ENCODE measurements at regions not wholly inside any gene's neighbourhood (a gene's known extent, or its start where the extent isn't known, plus 50 kb on each side); places are given as distances from the start of the nearest gene placed in this dataset.

GRCh38 chr5:136886608-136887007 is 521.3 kb upstream of the TRPC7 start:
- Histone ChIP-seq H3K36me3 (ENCODE audit: control insufficient read depth, insufficient read depth, low read length) (no peaks in the 10 kb centered on the region), H3K27ac (ENCODE audit: insufficient read depth, low read depth, low read length, poor library complexity, severe bottlenecking) (no peak overlapping the region), H3K4me3 (ENCODE audit: insufficient read depth, low read depth, low read length) (no peak overlapping the region), H3K9me3 (ENCODE audit: control insufficient read depth, low read length) (no peaks in the 10 kb centered on the region), H3K4me1 (ENCODE audit: control insufficient read depth, insufficient read depth, low read length) (peaks cover under 1% of the 10 kb centered on the region), H3K27me3 (ENCODE audit: control insufficient read depth, insufficient read depth, low read length, poor library complexity, severe bottlenecking) (no peaks in the 10 kb centered on the region)
- 91 to 95% methylated on average over 3 of the region's 3 CpGs for WGBS, 2 experiments

GRCh38 chr5:136864960-136865359 is 499.6 kb upstream of the TRPC7 start:
- no peaks in the 10 kb centered on the region for H3K9me3 ChIP-seq (ENCODE audit: control insufficient read depth, low read length)

GRCh38 chr5:136856648-136857047 is 491.3 kb upstream of the TRPC7 start:
- Histone ChIP-seq H3K9me3 (ENCODE audit: control insufficient read depth, low read length) (peaks cover 2% of the 10 kb centered on the region), H3K27me3 (ENCODE audit: control insufficient read depth, insufficient read depth, low read length, poor library complexity, severe bottlenecking) (no peaks in the 10 kb centered on the region), H3K36me3 (ENCODE audit: control insufficient read depth, insufficient read depth, low read length) (no peaks in the 10 kb centered on the region), H3K27ac (ENCODE audit: insufficient read depth, low read depth, low read length, poor library complexity, severe bottlenecking) (no peak overlapping the region), H3K4me1 (ENCODE audit: control insufficient read depth, insufficient read depth, low read length) (no peaks in the 10 kb centered on the region), H3K4me3 (ENCODE audit: insufficient read depth, low read depth, low read length) (no peak overlapping the region)
- 96 to 100% methylated on average over 3 of the region's 3 CpGs for WGBS, 2 experiments

More at GRCh38 chr5:136864960-136865359, 499.6 kb upstream of the TRPC7 start:
- Histone ChIP-seq H3K27me3 (ENCODE audit: control insufficient read depth, insufficient read depth, low read length, poor library complexity, severe bottlenecking) (no peaks in the 10 kb centered on the region), H3K36me3 (ENCODE audit: control insufficient read depth, insufficient read depth, low read length) (no peaks in the 10 kb centered on the region), H3K4me1 (ENCODE audit: control insufficient read depth, insufficient read depth, low read length) (no peaks in the 10 kb centered on the region), H3K4me3 (ENCODE audit: insufficient read depth, low read depth, low read length) (no peak overlapping the region), H3K27ac (ENCODE audit: insufficient read depth, low read depth, low read length, poor library complexity, severe bottlenecking) (no peak overlapping the region)
- 93 to 94% methylated on average over 4 of the region's 4 CpGs for WGBS, 2 experiments

GRCh38 chr5:136853971-136854370 is 488.6 kb upstream of the TRPC7 start:
- Histone ChIP-seq H3K27ac (ENCODE audit: insufficient read depth, low read depth, low read length, poor library complexity, severe bottlenecking) (no peak overlapping the region), H3K36me3 (ENCODE audit: control insufficient read depth, insufficient read depth, low read length) (no peaks in the 10 kb centered on the region)
- WGBS, 2 experiments: 87 to 88% methylated on average over 1 of the region's 1 CpG

GRCh38 chr5:136840601-136841000 is 475.3 kb upstream of the TRPC7 start:
- no peak overlapping the region for H3K27ac ChIP-seq (ENCODE audit: insufficient read depth, low read depth, low read length, poor library complexity, severe bottlenecking)
- no peak overlapping the region for H3K4me3 ChIP-seq (ENCODE audit: insufficient read depth, low read depth, low read length)

More at GRCh38 chr5:136853971-136854370, 488.6 kb upstream of the TRPC7 start:
- H3K4me3 ChIP-seq (ENCODE audit: insufficient read depth, low read depth, low read length): no peak overlapping the region
- H3K27me3 ChIP-seq (ENCODE audit: control insufficient read depth, insufficient read depth, low read length, poor library complexity, severe bottlenecking): no peaks in the 10 kb centered on the region
- no peaks in the 10 kb centered on the region for H3K4me1 ChIP-seq (ENCODE audit: control insufficient read depth, insufficient read depth, low read length)
- H3K9me3 ChIP-seq (ENCODE audit: control insufficient read depth, low read length): peaks cover 2% of the 10 kb centered on the region

GRCh38 chr5:136836093-136836492 is 470.7 kb upstream of the TRPC7 start:
- Histone ChIP-seq H3K27ac (ENCODE audit: insufficient read depth, low read depth, low read length, poor library complexity, severe bottlenecking) (no peak overlapping the region), H3K9me3 (ENCODE audit: control insufficient read depth, low read length) (no peaks in the 10 kb centered on the region), H3K36me3 (ENCODE audit: control insufficient read depth, insufficient read depth, low read length) (no peaks in the 10 kb centered on the region), H3K4me3 (ENCODE audit: insufficient read depth, low read depth, low read length) (no peak overlapping the region), H3K4me1 (ENCODE audit: control insufficient read depth, insufficient read depth, low read length) (no peaks in the 10 kb centered on the region), H3K27me3 (ENCODE audit: control insufficient read depth, insufficient read depth, low read length, poor library complexity, severe bottlenecking) (no peaks in the 10 kb centered on the region)
- 88% methylated on average over 1 of the region's 1 CpG; no CpG with 5 or more reads in 1 of the 2 experiments for WGBS, 2 experiments

More at GRCh38 chr5:136840601-136841000, 475.3 kb upstream of the TRPC7 start:
- Histone ChIP-seq H3K36me3 (ENCODE audit: control insufficient read depth, insufficient read depth, low read length) (no peaks in the 10 kb centered on the region), H3K27me3 (ENCODE audit: control insufficient read depth, insufficient read depth, low read length, poor library complexity, severe bottlenecking) (no peaks in the 10 kb centered on the region), H3K4me1 (ENCODE audit: control insufficient read depth, insufficient read depth, low read length) (no peaks in the 10 kb centered on the region), H3K9me3 (ENCODE audit: control insufficient read depth, low read length) (no peaks in the 10 kb centered on the region)

- 91 to 92% methylated on average over 1 of the region's 1 CpG for WGBS, 2 experiments
These were observed 455.5 kb upstream of the TRPC7 start for GRCh38 chr5:136820848-136821247.

GRCh38 chr5:136819526-136820302 is 454.4 kb upstream of the TRPC7 start:
- no peaks in the 10 kb centered on the region for H3K9me3 ChIP-seq (ENCODE audit: control insufficient read depth, low read length)
- no peak overlapping the region for H3K27ac ChIP-seq (ENCODE audit: insufficient read depth, low read depth, low read length, poor library complexity, severe bottlenecking)
- H3K27me3 ChIP-seq (ENCODE audit: control insufficient read depth, insufficient read depth, low read length, poor library complexity, severe bottlenecking): no peaks in the 10 kb centered on the region
- no peak overlapping the region for H3K4me3 ChIP-seq (ENCODE audit: insufficient read depth, low read depth, low read length)
- WGBS, 2 experiments: 95 to 100% methylated on average over 1 of the region's 1 CpG
- no peaks in the 10 kb centered on the region for H3K4me1 ChIP-seq (ENCODE audit: control insufficient read depth, insufficient read depth, low read length)
- H3K36me3 ChIP-seq (ENCODE audit: control insufficient read depth, insufficient read depth, low read length): no peaks in the 10 kb centered on the region

More at GRCh38 chr5:136820848-136821247, 455.5 kb upstream of the TRPC7 start:
- Histone ChIP-seq H3K36me3 (ENCODE audit: control insufficient read depth, insufficient read depth, low read length) (no peaks in the 10 kb centered on the region), H3K27me3 (ENCODE audit: control insufficient read depth, insufficient read depth, low read length, poor library complexity, severe bottlenecking) (no peaks in the 10 kb centered on the region), H3K27ac (ENCODE audit: insufficient read depth, low read depth, low read length, poor library complexity, severe bottlenecking) (no peak overlapping the region), H3K9me3 (ENCODE audit: control insufficient read depth, low read length) (no peaks in the 10 kb centered on the region), H3K4me3 (ENCODE audit: insufficient read depth, low read depth, low read length) (no peak overlapping the region), H3K4me1 (ENCODE audit: control insufficient read depth, insufficient read depth, low read length) (no peaks in the 10 kb centered on the region)

- 97 to 99% methylated on average over 2 of the region's 2 CpGs for WGBS, 2 experiments
- Histone ChIP-seq H3K27me3 (ENCODE audit: control insufficient read depth, insufficient read depth, low read length, poor library complexity, severe bottlenecking) (no peaks in the 10 kb centered on the region), H3K27ac (ENCODE audit: insufficient read depth, low read depth, low read length, poor library complexity, severe bottlenecking) (no peak overlapping the region), H3K4me1 (ENCODE audit: control insufficient read depth, insufficient read depth, low read length) (no peaks in the 10 kb centered on the region), H3K36me3 (ENCODE audit: control insufficient read depth, insufficient read depth, low read length) (no peaks in the 10 kb centered on the region), H3K9me3 (ENCODE audit: control insufficient read depth, low read length) (no peaks in the 10 kb centered on the region), H3K4me3 (ENCODE audit: insufficient read depth, low read depth, low read length) (no peak overlapping the region)
These were observed 451.0 kb upstream of the TRPC7 start for GRCh38 chr5:136816327-136816726.

- Histone ChIP-seq H3K36me3 (ENCODE audit: control insufficient read depth, insufficient read depth, low read length) (no peaks in the 10 kb centered on the region), H3K27ac (ENCODE audit: insufficient read depth, low read depth, low read length, poor library complexity, severe bottlenecking) (no peak overlapping the region), H3K4me3 (ENCODE audit: insufficient read depth, low read depth, low read length) (no peak overlapping the region), H3K27me3 (ENCODE audit: control insufficient read depth, insufficient read depth, low read length, poor library complexity, severe bottlenecking) (no peaks in the 10 kb centered on the region), H3K9me3 (ENCODE audit: control insufficient read depth, low read length) (no peaks in the 10 kb centered on the region), H3K4me1 (ENCODE audit: control insufficient read depth, insufficient read depth, low read length) (no peaks in the 10 kb centered on the region)
- WGBS, 2 experiments: 92 to 95% methylated on average over 11 of the region's 11 CpGs
These were observed 449.5 kb upstream of the TRPC7 start for GRCh38 chr5:136814619-136815378.

All from ectodermal cell (in vitro differentiated cells).